ENCODE measurements at regions not wholly inside any gene's neighbourhood (a gene's known extent, or its start where the extent isn't known, plus 50 kb on each side); places are given as distances from the start of the nearest gene placed in this dataset.

DNA sequence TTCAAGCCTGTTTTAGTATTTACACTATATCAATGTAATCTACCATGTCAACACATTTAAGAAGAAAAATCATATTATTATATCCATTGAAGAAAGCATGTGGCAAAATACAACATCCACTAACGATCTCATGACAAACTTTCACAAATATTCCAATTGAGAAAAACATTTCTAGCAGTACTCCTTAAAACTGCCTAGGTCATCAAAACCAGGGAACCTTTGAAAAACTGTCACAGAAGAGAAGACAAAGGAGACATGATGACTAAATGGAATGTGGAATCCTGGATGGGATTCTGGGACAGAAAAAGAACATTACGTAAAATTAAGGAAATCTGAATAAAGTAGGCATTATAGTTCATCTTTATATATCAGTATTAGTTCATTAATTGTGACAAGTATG, 1091.3 kb upstream of the CDH6 start:
- TF ChIP-seq, protein P1, sequence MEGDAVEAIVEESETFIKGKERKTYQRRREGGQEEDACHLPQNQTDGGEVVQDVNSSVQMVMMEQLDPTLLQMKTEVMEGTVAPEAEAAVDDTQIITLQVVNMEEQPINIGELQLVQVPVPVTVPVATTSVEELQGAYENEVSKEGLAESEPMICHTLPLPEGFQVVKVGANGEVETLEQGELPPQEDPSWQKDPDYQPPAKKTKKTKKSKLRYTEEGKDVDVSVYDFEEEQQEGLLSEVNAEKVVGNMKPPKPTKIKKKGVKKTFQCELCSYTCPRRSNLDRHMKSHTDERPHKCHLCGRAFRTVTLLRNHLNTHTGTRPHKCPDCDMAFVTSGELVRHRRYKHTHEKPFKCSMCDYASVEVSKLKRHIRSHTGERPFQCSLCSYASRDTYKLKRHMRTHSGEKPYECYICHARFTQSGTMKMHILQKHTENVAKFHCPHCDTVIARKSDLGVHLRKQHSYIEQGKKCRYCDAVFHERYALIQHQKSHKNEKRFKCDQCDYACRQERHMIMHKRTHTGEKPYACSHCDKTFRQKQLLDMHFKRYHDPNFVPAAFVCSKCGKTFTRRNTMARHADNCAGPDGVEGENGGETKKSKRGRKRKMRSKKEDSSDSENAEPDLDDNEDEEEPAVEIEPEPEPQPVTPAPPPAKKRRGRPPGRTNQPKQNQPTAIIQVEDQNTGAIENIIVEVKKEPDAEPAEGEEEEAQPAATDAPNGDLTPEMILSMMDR (IDR thresholded peaks at IDR 0.05) = no peak
- no peak for TF ChIP-seq ZFX (IDR thresholded peaks at IDR 0.05; ENCODE audit: borderline replicate concordance)
